ENCODE measurements at regions not wholly inside any gene's neighbourhood (a gene's known extent, or its start where the extent isn't known, plus 50 kb on each side); places are given as distances from the start of the nearest gene placed in this dataset.
"Not testable (repeated sequence)": the region's sequence is repeated elsewhere in the genome, so short reads cannot be mapped to it uniquely, and the experiment has no call there.

GRCh38 chr14:40010961-40011360 lies 578.7 kb upstream of the FBXO33 start:
- DNase-seq: no peak

DNA sequence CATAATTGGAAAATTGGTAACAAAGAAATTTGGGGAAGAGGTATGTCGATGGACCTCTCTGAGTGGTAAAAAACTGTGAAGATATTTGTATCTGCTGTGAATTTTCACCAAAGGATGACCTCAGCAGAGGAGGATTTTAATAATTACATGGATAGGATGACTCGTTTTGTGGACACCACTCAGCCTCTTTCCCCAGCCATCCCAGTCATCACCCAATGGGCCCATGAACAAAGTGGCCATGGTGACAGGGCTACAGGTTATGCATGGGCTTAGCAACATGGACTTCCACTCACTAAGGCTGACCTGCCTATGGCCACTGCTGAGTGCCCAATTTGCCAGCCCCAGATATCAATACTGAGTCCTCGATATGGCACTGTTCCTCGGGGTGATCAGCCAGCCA lies 577.5 kb upstream of the FBXO33 start:
- no peak for DNase-seq

DNA sequence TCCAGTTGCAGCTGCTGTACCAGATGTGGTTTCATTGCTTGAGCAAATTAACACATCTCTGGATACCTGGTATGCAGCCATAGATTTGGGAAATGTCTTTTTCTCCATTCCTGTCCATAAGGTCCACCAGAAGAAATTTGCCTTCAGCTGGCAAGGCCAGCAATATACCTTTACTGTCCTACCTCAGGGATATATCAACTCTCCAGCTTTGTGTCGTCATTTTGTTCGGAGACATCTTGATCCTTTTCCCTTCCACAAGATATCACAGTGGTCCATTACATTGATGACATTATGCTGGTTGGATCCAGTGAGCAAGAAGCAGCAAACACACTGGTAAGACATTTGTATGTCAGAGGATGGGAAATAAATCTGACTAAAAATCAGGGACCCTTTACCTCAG lies 576.1 kb upstream of the FBXO33 start:
- not testable (repeated sequence) for DNase-seq

DNA sequence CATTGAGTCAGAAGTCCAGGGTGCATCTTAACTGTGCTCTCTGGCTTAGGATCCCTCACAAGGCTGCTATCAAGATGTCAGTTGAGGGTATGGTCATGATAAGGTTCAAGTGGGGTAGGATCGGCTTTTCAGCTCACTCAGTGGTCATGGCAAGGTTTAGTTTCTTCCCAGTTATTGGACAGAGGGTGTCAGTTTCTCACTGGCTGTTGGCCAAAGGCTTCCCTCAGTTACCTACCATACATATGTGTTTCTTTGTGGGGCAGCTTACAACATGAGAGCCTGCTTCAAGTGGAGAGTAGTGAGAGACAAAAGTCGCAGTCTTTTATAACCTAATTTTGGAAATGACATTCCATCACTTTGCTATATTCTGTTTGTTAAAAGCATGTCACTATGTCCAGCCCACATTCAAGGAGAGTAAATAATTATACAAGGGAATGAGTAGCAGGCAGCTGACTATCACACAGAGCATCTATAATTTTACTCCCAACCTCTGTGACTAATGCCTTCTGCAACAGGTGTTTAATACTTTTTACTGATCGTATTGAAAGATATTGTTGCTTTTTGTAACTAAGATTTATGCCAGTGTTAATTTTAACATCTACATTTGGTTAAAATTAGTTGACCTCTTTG lies 572.8 kb upstream of the FBXO33 start:
- DNase-seq: no peak

DNA sequence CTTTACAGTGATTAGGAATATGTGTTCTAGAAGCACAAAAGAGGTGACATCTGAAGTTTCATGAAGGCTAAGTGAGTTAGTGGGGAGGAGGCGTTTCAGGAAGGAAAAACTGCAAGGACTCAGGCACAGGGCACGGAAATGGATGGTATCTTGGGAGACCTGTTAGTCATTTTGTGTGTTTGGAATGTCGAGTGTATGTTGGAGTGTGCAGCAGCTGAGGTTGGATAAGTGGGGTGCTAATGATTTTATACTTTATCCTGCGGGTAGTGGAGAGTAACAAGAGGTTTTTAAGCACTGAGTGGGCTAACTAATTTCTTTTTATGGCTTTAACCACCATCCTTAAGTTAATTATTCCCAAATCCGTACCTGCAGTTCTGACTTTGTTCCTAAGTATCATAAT lies 571.5 kb upstream of the FBXO33 start:
- no peak for DNase-seq

GRCh38 chr14:39998854-39999253 lies 566.6 kb upstream of the FBXO33 start:
- DNase-seq: no peak

DNA sequence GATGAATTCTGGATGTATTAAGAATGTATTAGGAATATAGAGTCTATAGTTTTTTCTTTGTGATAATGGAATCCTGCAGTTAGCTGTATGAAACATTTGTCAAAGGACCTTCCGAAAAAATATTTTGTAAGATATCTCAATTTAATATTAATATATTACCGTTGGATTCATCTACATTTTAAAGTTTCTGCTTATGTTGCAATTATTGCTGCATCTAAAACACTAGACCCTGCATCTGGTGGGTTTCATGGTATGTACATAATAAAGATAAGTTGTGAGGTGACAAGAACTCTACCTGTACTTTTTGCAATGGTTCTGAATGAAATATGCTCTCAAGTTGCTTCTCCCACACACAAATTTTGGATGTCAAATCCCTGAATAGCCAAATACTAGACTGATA lies 565.9 kb upstream of the FBXO33 start:
- DNase-seq: no peak

DNA sequence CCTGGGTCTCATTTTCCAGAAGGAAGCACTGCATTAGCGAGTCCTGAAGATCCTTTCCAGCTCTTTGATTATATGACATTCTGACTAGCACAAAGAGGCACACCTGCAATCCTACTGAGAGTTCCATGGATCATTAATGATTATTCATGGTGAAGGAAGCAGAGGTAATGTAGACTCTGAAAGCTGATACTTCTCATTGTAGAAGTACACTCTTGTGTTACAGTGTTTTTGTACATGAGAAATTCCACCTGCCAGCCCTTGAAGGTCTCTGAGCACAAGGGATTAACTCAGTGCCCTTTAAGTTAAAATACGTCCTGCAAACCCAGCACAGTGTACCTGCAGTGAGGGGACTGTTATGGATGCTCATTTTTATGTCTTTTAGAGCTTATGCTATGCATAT lies 558.8 kb upstream of the FBXO33 start:
- no peak for DNase-seq

GRCh38 chr14:39988939-39989338 lies 556.7 kb upstream of the FBXO33 start:
- peak in 1 of 58 donors; percentile 23 for DNase-seq

DNA sequence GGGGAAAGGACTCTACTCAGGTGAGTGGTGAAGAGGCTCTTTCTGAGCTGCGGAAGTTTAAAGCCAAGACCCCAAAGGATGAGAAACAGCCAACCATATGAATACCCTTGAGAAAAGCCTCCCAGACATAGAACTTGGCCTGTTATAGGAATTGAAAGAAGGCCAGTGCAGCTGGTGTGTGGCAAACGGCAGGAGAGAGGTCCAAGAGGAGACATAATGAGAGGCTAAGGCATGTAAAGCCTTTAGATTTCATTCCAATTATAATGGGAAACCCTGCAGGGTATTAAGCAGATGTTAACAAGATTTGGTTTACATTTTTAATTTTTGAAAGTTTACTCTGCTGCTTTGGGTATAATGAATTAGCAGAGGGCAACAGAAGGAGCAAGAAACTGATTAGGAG lies 552.1 kb upstream of the FBXO33 start:
- DNase-seq: no peak

- DNase-seq: no peak
These were observed 545.0 kb upstream of the FBXO33 start for GRCh38 chr14:39977198-39977597.

DNA sequence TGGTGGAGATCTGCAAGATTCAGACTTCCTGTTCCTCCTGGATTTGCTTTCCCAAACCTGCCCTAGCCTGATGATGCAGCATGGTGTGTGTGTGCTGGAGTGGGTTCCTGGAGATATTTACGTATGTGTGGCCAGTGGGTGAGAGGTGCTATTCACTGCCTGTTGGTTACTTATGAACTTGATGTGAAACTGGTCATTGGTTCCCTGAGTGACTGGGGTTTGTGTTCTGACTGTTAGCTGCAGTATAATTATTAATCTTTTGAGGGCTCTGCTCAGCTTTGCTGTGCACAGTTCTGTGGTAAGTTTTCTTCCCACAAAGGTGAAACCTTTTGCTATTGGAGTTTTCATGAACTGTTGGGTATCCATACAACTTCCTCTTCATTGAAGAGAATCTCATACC lies 541.8 kb upstream of the FBXO33 start:
- DNase-seq: no peak

DNA sequence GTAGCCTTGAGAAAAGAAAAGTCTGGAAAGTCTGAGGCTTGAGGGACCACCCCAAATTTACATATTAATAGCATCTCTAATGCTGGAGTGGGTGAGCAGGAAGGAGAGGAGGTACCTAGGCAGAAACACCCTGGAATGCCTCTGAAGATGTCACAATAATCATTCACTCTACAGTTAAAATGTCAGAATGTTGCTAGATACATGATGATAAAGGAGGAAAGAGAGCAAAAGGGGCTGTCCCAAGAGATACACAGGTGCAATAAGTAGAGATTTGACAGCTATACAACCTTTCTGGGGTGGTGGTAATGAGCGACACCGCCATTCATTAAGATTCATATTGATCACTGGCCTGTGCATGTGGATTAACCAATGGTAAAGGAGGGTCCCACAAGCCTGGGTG lies 540.5 kb upstream of the FBXO33 start:
- DNase-seq: no peak

- DNase-seq: no peak
These were observed 535.7 kb upstream of the FBXO33 start for GRCh38 chr14:39967885-39968284.

DNA sequence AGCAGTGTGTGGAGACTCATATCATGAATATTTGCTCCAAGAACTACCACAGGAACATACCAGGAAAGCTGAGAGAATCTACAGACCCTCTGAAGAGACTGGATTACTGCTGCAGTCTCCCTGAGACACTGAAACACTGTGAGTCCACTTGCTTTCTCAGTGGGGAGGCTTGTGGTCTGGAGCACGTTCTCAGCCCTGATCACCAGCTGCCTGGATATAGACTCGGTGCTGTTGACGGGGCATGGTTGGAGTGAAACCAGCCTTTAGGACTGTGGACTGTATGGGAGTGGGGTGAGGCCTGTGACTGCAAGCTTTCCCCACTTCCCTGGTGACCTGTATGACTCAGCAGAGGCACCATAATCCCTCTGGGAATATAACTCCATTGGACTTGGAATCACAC lies 525.8 kb upstream of the FBXO33 start:
- DNase-seq: no peak

- no peak for DNase-seq
These were observed 525.1 kb upstream of the FBXO33 start for GRCh38 chr14:39957290-39957689.

- DNase-seq: no peak
These were observed 524.1 kb upstream of the FBXO33 start for GRCh38 chr14:39956372-39956771.

DNA sequence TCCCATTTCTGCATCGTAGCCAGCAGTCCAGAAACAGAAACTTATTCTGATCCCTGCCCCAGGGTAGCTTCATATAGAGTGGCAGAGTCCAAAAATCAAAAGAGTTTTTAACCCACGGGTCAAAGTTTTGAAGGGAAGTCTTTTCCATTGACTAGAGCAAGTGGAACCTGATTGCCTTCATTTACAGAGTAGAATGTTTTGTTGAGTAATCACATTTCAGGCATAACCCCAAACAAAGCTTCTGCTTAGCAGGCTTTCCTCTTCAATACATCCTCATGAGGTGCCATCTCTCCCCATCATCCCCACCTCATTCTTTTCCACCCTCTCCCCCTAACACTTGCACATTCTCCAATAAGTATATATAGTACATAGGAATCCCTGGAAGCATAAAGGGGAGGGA lies 516.0 kb upstream of the FBXO33 start:
- no peak for DNase-seq

- no peak for DNase-seq
These were observed 514.6 kb upstream of the FBXO33 start for GRCh38 chr14:39946807-39947206.

DNA sequence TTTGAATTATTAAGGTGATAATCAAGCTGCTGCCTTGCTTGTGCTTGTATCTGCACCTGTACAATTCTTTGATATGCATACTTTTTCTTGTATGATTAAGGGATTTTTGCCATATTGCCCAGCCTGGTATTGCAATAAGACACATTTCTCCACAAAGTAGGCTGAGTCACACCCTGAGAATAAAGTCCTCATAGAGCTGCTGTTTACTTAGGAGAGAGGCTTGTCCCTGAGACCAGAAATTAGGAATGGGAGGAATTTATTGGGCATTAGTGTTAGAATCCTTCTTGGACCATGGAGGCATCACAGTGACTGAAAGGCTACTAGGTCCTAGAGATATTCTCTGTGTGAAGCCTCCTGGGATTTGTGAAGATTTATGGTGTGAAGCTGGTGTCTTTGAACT lies 506.8 kb upstream of the FBXO33 start:
- no peak for DNase-seq

GRCh38 chr14:39912192-39913100 lies 480.2 kb upstream of the FBXO33 start:
- DNase-seq: no peak

DNA sequence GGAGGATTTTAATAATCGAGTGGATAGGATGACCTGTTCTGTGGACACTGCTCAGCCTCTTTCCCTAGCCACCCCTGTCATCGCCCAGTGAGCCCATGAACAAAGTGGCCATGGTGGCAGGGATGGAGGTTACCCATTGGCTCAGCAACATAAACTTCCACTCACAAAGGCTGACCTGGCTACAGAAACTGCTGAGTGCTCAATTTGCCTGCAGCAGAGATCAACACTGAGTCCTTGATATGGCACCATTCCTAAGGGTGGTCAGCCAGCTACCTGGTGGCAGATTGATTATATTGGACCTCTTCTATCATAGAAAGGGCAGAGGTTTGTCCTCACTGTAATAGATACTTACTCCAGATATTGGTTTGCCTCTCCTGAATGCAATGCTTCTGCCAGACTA lies 465.4 kb upstream of the FBXO33 start:
- DNase-seq: no peak

DNA sequence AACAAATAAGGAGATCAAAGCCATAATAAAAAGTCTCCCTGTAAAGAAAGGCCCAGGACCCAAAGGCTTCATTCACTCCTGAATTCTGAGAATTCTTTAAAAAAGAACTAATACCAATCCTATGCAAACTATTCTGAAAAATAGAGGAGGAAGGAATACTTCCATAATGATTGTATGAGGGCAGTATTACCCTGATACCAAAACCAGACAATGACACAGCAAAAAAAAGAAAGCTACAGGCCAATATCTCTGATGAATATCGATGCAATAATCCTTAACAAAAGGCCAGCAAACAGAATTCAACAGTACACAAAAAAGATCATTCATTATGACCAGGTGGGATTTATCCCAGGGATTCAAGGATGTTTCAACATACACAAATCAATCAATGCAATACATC lies 457.8 kb upstream of the FBXO33 start:
- DNase-seq: no peak

Measured in anterior cingulate cortex (tissue), 58 donors.